ENCODE measurements at regions not wholly inside any gene's neighbourhood (a gene's known extent, or its start where the extent isn't known, plus 50 kb on each side); places are given as distances from the start of the nearest gene placed in this dataset.
"Not testable (repeated sequence)": the region's sequence is repeated elsewhere in the genome, so short reads cannot be mapped to it uniquely, and the experiment has no call there.

- Histone ChIP-seq H3K9me2 (replicated peaks; ENCODE audit: low read depth, low read length) (no peaks in the 10 kb centered on the region), H2AFZ (ENCODE audit: low read length) (no peak overlapping the region), H3K27me3 (ENCODE audit: insufficient read depth, low read length, poor library complexity, severe bottlenecking) (no peaks in the 10 kb centered on the region), H3K36me3 (ENCODE audit: insufficient read depth, low read length) (no peaks in the 10 kb centered on the region), H3K79me2 (ENCODE audit: insufficient read depth, low read length) (no peaks in the 10 kb centered on the region), H3K4me3 (ENCODE audit: low read length, poor library complexity, severe bottlenecking) (no peak overlapping the region), H4K20me1 (ENCODE audit: insufficient read depth, low read length, poor library complexity, severe bottlenecking) (no peaks in the 10 kb centered on the region), H3K9me3 (ENCODE audit: insufficient read depth, low read depth, low read length) (peaks cover 5% of the 10 kb centered on the region; the same call in 1 of the 2 replicates), H3K4me1 (ENCODE audit: insufficient read depth, low read length, poor library complexity, severe bottlenecking) (no peaks in the 10 kb centered on the region), H3F3A (ENCODE audit: low read depth) (no peaks in the 10 kb centered on the region), H3K9ac (ENCODE audit: low read depth, low read length, poor library complexity, severe bottlenecking) (no peak overlapping the region), H3K4me2 (ENCODE audit: low read depth, low read length, poor library complexity, severe bottlenecking) (no peak overlapping the region)
- TF ChIP-seq EZH2phosphoT487 (IDR thresholded peaks at IDR 0.05; ENCODE audit: borderline replicate concordance) (no peak), CTCF (conservative IDR thresholded peaks at IDR 0.05; ENCODE audit: low read length) (no peak)
Measured at GRCh38 chr19:28553005-28553404, 659.9 kb downstream of the UQCRFS1 start.

- Histone ChIP-seq H3K9ac (ENCODE audit: low read depth, low read length, poor library complexity, severe bottlenecking) (no peak overlapping the region), H3F3A (ENCODE audit: low read depth) (no peaks in the 10 kb centered on the region), H3K79me2 (ENCODE audit: insufficient read depth, low read length) (no peaks in the 10 kb centered on the region), H3K4me3 (ENCODE audit: low read length, poor library complexity, severe bottlenecking) (no peak overlapping the region), H3K9me2 (replicated peaks; ENCODE audit: low read depth, low read length) (no peaks in the 10 kb centered on the region), H2AFZ (ENCODE audit: low read length) (no peak overlapping the region), H3K4me2 (ENCODE audit: low read depth, low read length, poor library complexity, severe bottlenecking) (no peak overlapping the region), H4K20me1 (ENCODE audit: insufficient read depth, low read length, poor library complexity, severe bottlenecking) (no peaks in the 10 kb centered on the region), H3K36me3 (ENCODE audit: insufficient read depth, low read length) (no peaks in the 10 kb centered on the region), H3K9me3 (ENCODE audit: insufficient read depth, low read depth, low read length) (peaks cover 10% of the 10 kb centered on the region; the same call in 1 of the 2 replicates), H3K4me1 (ENCODE audit: insufficient read depth, low read length, poor library complexity, severe bottlenecking) (no peaks in the 10 kb centered on the region), H3K27me3 (ENCODE audit: insufficient read depth, low read length, poor library complexity, severe bottlenecking) (no peaks in the 10 kb centered on the region)
- TF ChIP-seq EZH2phosphoT487 (IDR thresholded peaks at IDR 0.05; ENCODE audit: borderline replicate concordance) (no peak), CTCF (conservative IDR thresholded peaks at IDR 0.05; ENCODE audit: low read length) (no peak)
Measured at GRCh38 chr19:28549680-28550277, 663.2 kb downstream of the UQCRFS1 start.

- Histone ChIP-seq H4K20me1 (ENCODE audit: insufficient read depth, low read length, poor library complexity, severe bottlenecking) (no peaks in the 10 kb centered on the region), H3K9me2 (replicated peaks; ENCODE audit: low read depth, low read length) (no peaks in the 10 kb centered on the region), H3K9me3 (ENCODE audit: insufficient read depth, low read depth, low read length) (peaks cover 10% of the 10 kb centered on the region; the same call in 1 of the 2 replicates), H2AFZ (ENCODE audit: low read length) (no peak overlapping the region), H3K27me3 (ENCODE audit: insufficient read depth, low read length, poor library complexity, severe bottlenecking) (no peaks in the 10 kb centered on the region), H3K9ac (ENCODE audit: low read depth, low read length, poor library complexity, severe bottlenecking) (no peak overlapping the region), H3K4me1 (ENCODE audit: insufficient read depth, low read length, poor library complexity, severe bottlenecking) (no peaks in the 10 kb centered on the region), H3K4me2 (ENCODE audit: low read depth, low read length, poor library complexity, severe bottlenecking) (no peak overlapping the region), H3K4me3 (ENCODE audit: low read length, poor library complexity, severe bottlenecking) (no peak overlapping the region), H3K36me3 (ENCODE audit: insufficient read depth, low read length) (no peaks in the 10 kb centered on the region), H3F3A (ENCODE audit: low read depth) (no peaks in the 10 kb centered on the region), H3K79me2 (ENCODE audit: insufficient read depth, low read length) (no peaks in the 10 kb centered on the region)
- TF ChIP-seq CTCF (conservative IDR thresholded peaks at IDR 0.05; ENCODE audit: low read length) (no peak), EZH2phosphoT487 (IDR thresholded peaks at IDR 0.05; ENCODE audit: borderline replicate concordance) (no peak)
Measured at GRCh38 chr19:28546148-28546685, 666.7 kb downstream of the UQCRFS1 start.

- H3K36me3 ChIP-seq (ENCODE audit: insufficient read depth, low read length); H3K4me2 ChIP-seq (ENCODE audit: low read depth, low read length, poor library complexity, severe bottlenecking); H3K9ac ChIP-seq (ENCODE audit: low read depth, low read length, poor library complexity, severe bottlenecking); H3K27me3 ChIP-seq (ENCODE audit: insufficient read depth, low read length, poor library complexity, severe bottlenecking); H3F3A ChIP-seq (ENCODE audit: low read depth); H2AFZ ChIP-seq (ENCODE audit: low read length); H4K20me1 ChIP-seq (ENCODE audit: insufficient read depth, low read length, poor library complexity, severe bottlenecking); H3K4me3 ChIP-seq (ENCODE audit: low read length, poor library complexity, severe bottlenecking); H3K79me2 ChIP-seq (ENCODE audit: insufficient read depth, low read length); H3K9me3 ChIP-seq (ENCODE audit: insufficient read depth, low read depth, low read length); H3K9me2 ChIP-seq (replicated peaks; ENCODE audit: low read depth, low read length); H3K4me1 ChIP-seq (ENCODE audit: insufficient read depth, low read length, poor library complexity, severe bottlenecking): not testable (repeated sequence)
Measured at GRCh38 chr19:28545397-28545796, 667.6 kb downstream of the UQCRFS1 start.

Data from Loucy (cell line).